HG03280 (cell line): ENCODE measurements at regions not wholly inside any gene's neighbourhood (a gene's known extent, or its start where the extent isn't known, plus 50 kb on each side); places are given as distances from the start of the nearest gene placed in this dataset.

ENCODE experiments used
- ATAC-seq: cut with Tn5 transposase; IDR thresholded peaks from one replicate; pipeline ENCODE4 v1.9.1; 2021; ENCODE audit warnings: mild to moderate bottlenecking, moderate library complexity; ENCODE audit not compliant: unreplicated experiment

DNA sequence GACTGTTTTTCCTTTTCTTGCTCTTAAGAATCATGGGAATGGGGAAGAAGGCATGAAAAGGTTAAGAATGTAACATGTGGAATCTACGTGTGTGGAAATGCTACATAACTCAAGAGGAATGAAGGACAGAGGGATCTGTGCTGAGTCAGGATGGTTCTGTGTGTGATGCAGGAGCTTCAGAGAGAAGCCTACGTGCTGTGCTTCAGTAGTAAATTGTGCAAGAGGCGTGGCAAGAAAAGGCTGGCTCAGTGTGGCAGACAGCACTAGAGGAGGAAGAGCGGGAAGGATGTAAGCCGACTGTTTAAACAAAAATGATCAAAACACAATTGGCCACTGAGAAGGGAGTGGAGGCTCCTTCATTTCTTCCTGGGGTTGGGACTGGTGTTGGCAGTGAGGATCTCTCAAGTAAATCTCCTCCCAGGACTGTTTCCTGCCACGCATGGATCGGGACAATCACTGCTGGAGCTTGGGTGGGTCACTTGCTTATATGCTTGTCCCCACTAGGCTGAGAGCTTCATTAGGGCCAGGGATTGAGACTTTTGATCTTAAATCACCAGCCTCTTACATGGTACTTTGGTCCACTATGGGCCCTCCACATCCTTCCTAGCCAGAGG, 59.4 kb upstream of the BASP1 start:
- no peak for ATAC-seq

DNA sequence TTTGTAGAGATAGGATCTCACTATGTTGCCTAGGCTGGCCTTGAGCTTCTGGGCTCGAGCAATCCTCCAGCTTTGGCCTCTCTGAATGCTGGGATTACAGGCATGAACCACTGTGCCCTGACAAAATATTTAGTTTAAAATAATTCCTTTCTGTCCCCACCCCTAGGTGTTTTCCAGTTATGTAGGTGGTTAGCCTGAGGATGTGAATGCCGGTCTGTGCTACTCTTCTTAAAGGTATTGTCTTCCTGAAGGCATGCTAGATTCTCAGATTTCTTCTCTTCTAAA, 56.7 kb upstream of the BASP1 start:
- ATAC-seq, result no peak

DNA sequence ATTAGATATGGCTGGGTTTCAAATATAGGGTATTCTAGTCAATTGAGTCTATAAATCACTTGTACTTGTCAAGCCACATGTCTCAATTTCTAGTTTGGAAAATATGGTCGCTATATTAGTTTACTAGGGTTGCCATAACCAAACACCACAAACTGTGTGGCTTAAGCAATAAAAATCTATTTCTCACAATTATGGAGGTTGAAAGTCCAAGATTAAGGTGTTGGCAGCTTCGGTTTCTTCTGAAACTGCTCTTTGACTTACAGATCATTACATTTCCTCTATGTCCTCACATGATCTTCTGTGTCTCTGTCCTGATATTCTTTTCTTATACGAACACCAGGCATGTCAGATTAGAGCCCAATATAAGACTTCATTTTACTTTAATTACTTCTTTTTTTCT, 55.8 kb upstream of the BASP1 start:
- ATAC-seq, result no peak

DNA sequence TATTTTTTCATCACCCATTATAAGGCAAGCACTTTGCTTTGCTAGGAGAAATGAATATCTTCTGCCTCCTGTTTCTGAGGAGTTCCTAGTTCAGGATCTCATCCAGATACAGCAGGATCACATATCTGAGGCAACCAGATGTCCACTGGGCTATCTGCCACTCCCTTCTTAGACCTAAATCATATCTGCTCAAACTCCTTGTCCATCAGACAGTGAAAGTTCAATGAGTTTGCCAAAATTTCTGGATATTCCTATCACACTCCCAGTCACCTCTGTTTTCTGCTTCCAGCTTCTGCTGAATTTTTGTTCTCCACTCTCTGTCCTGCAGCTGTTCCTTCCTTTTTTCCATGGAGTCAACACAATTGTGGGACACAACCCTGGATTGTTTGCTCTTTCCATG, 54.2 kb upstream of the BASP1 start:
- ATAC-seq, result no peak

DNA sequence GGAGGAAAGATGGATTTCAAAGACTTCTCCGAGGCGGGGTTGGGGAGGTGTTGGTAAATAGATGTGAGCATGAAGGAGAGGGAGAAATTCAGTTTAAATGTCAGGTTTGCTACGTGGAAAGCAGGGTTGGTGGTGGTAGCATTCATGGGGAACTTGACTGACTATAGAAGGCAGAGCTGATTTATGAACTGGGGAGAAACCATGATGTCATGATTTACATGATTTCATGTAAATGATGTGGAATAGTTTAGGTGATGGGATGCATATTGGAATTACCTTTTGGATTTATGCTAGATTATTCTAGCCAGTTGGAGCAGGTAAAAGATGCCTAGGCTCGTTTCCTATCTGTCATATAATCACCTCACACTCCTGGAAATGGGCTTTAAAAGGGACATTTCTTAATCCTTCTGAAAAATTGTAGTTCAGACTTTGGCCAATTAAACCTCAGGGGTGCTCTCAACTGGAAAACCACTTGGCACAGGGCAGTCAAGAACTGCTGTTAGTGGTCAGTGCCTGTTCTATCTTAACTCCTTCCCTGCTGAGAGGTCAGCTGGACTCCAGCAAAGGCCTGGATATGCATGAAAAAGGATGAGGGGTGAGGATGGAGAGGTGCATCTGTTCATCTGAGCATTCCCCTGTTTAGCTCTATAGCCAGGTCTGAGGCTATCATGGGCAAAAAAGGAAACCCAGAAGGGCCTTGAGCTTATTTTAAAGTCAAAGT, 50.1 kb upstream of the BASP1 start:
- no peak for ATAC-seq
